Astrocyte of the cerebellum (primary cell): ENCODE measurements at regions not wholly inside any gene's neighbourhood (a gene's known extent, or its start where the extent isn't known, plus 50 kb on each side); places are given as distances from the start of the nearest gene placed in this dataset.
"Not testable (repeated sequence)": the region's sequence is repeated elsewhere in the genome, so short reads cannot be mapped to it uniquely, and the experiment has no call there.

Experiments
- DNase-seq: peaks from one replicate; pipeline ENCODE4 v3.0.0-alpha.2; 2011; ENCODE audit warnings: low read depth
- H3K4me3 ChIP-seq: 2 replicates; pipeline ENCODE4 v1.5.1; 2011; ENCODE audit warnings: mild to moderate bottlenecking, low read depth, low read length, moderate library complexity
- CTCF ChIP-seq: IDR thresholded peaks from 2 replicates; pipeline ENCODE4 v1.5.1; 2012; ENCODE audit warnings: low read length, low read depth, moderate library complexity, mild to moderate bottlenecking; ENCODE audit errors: missing control alignments
- in situ Hi-C: cut with HindIII; loops from 2 replicates; pipeline ENCODE4 v1.10.0; 2017; ENCODE audit warnings: low sequenced_read_pairs

- in situ Hi-C loops, result no loop called here
- TF ChIP-seq CTCF, result no peak
- H3K4me3 ChIP-seq, result no peak overlapping the region
- no peak for DNase-seq
Measured at GRCh38 chr18:64765908-64766307, 617.0 kb upstream of the LINC00305 start.

- DNase-seq, result no peak
- H3K4me3 ChIP-seq, result no peak overlapping the region
- no peak for TF ChIP-seq CTCF
- in situ Hi-C loops, result no loop called here
Measured at GRCh38 chr18:64752707-64753106, 603.8 kb upstream of the LINC00305 start.

- no peak overlapping the region for H3K4me3 ChIP-seq
- in situ Hi-C loops, result no loop called here
- DNase-seq, result no peak
- TF ChIP-seq CTCF, result no peak
Measured at GRCh38 chr18:64749884-64750283, 601.0 kb upstream of the LINC00305 start.

GRCh38 chr18:64747803-64748202, 598.9 kb upstream of the LINC00305 start:
- no peak for DNase-seq
- no peak for TF ChIP-seq CTCF
- H3K4me3 ChIP-seq, result no peak overlapping the region
- in situ Hi-C loops, result no loop called here

- H3K4me3 ChIP-seq, result no peak overlapping the region
- no peak for TF ChIP-seq CTCF
- in situ Hi-C loops, result no loop called here
- DNase-seq, result no peak
Measured at GRCh38 chr18:64742898-64743297, 594.0 kb upstream of the LINC00305 start.

GRCh38 chr18:64734063-64734462, 585.2 kb upstream of the LINC00305 start:
- TF ChIP-seq CTCF, result no peak
- no peak for DNase-seq
- in situ Hi-C loops, result no loop called here
- no peak overlapping the region for H3K4me3 ChIP-seq

- H3K4me3 ChIP-seq, DNase-seq, in situ Hi-C loops: not testable (repeated sequence)
Measured at GRCh38 chr18:64725657-64726056, 576.8 kb upstream of the LINC00305 start.
